Osteoblast (primary cell): ENCODE measurements at regions not wholly inside any gene's neighbourhood (a gene's known extent, or its start where the extent isn't known, plus 50 kb on each side); places are given as distances from the start of the nearest gene placed in this dataset.

ENCODE experiments used
- DNase-seq: peaks from one replicate; pipeline ENCODE4 v3.0.0; 2011; ENCODE audit warnings: low spot score, mixed read lengths; ENCODE audit not compliant: insufficient read length; ENCODE audit errors: missing footprints
- H2AFZ ChIP-seq: 2 replicates; pipeline ENCODE4 v1.6.0; 2011; ENCODE audit warnings: mild to moderate bottlenecking, low read length
- H3K27ac ChIP-seq: 2 replicates; pipeline ENCODE4 v1.5.1; 2011; ENCODE audit warnings: mild to moderate bottlenecking, low read depth, low read length, moderate library complexity
- H3K27me3 ChIP-seq: 2 replicates; pipeline ENCODE4 v1.6.0; 2012; ENCODE audit warnings: mild to moderate bottlenecking, control low read depth, inconsistent platforms, low read length, moderate library complexity; ENCODE audit not compliant: insufficient read depth
- H3K36me3 ChIP-seq: 2 replicates; pipeline ENCODE4 v1.5.1; 2011; ENCODE audit warnings: mild to moderate bottlenecking, low read length, control low read depth, moderate library complexity; ENCODE audit not compliant: insufficient read depth
- H3K4me1 ChIP-seq: 2 replicates; pipeline ENCODE4 v1.5.1; 2011; ENCODE audit warnings: mild to moderate bottlenecking, low read length, control low read depth, moderate library complexity; ENCODE audit not compliant: insufficient read depth
- H3K4me2 ChIP-seq: 2 replicates; pipeline ENCODE4 v1.6.0; 2011; ENCODE audit warnings: mild to moderate bottlenecking, low read length; ENCODE audit not compliant: insufficient read depth
- H3K4me3 ChIP-seq: fragments of 200-600 bp; sonication (generic); 3 replicates; pipeline ENCODE4 v1.5.1; 2012; ENCODE audit warnings: mild to moderate bottlenecking, low read length, inconsistent platforms; ENCODE audit not compliant: insufficient read depth
- H3K79me2 ChIP-seq: 2 replicates; pipeline ENCODE4 v1.6.0; 2012; ENCODE audit warnings: mild to moderate bottlenecking, low read length, control low read depth, inconsistent platforms; ENCODE audit not compliant: insufficient read depth
- H3K9me3 ChIP-seq: 2 replicates; pipeline ENCODE4 v1.5.1; 2011; ENCODE audit warnings: low read depth, low read length, control low read depth
- H4K20me1 ChIP-seq: 2 replicates; pipeline ENCODE4 v1.6.0; 2012; ENCODE audit warnings: mild to moderate bottlenecking, low read length, control low read depth; ENCODE audit not compliant: insufficient read depth
- CTCF ChIP-seq: IDR thresholded peaks from 2 replicates; pipeline ENCODE4 v1.5.1; 2011; ENCODE audit warnings: mild to moderate bottlenecking, low read depth, low read length, moderate library complexity; ENCODE audit errors: extremely low read depth

DNA sequence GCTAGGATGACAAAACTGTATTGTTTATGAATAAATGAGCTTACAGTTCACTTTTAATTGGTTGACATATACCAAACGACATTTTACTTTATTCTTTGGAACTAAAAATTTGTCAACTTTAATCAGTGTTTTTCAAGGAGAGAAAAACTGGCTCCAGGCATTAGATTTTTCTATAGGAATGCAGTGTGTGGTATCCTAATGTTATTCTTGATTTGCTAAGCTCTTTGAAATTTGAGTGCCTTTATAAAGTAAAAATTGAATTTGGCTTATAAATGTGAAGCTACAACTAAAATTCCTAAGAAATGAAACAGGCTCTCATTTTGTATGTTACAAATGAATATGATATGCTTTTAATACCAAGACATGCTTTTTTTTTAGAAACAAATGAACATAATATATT, 442.2 kb upstream of the TRAM1L1 start:
- H3K4me3 ChIP-seq = no peak overlapping the region

GRCh38 chr4:117529401-117529800, 444.0 kb upstream of the TRAM1L1 start:
- H3K4me2 ChIP-seq = no peak overlapping the region
- H3K79me2 ChIP-seq = no peaks in the 10 kb centered on the region
- H3K4me1 ChIP-seq = no peaks in the 10 kb centered on the region
- H3K27me3 ChIP-seq = no peaks in the 10 kb centered on the region
- no peaks in the 10 kb centered on the region for H3K9me3 ChIP-seq
- no peak overlapping the region for H2AFZ ChIP-seq
- H3K27ac ChIP-seq = no peak overlapping the region
- H3K36me3 ChIP-seq = no peaks in the 10 kb centered on the region
- no peak for DNase-seq
- no peaks in the 10 kb centered on the region for H4K20me1 ChIP-seq
- TF ChIP-seq CTCF = no peak
- H3K4me3 ChIP-seq = no peak overlapping the region

More for the DNA sequence above, 442.2 kb upstream of the TRAM1L1 start:
- no peaks in the 10 kb centered on the region for H4K20me1 ChIP-seq
- no peaks in the 10 kb centered on the region for H3K36me3 ChIP-seq
- no peaks in the 10 kb centered on the region for H3K4me1 ChIP-seq
- H3K27me3 ChIP-seq = no peaks in the 10 kb centered on the region
- no peaks in the 10 kb centered on the region for H3K79me2 ChIP-seq
- no peaks in the 10 kb centered on the region for H3K9me3 ChIP-seq
- no peak for DNase-seq
- H3K4me2 ChIP-seq = no peak overlapping the region
- H3K27ac ChIP-seq = no peak overlapping the region
- H2AFZ ChIP-seq = no peak overlapping the region
- no peak for TF ChIP-seq CTCF

DNA sequence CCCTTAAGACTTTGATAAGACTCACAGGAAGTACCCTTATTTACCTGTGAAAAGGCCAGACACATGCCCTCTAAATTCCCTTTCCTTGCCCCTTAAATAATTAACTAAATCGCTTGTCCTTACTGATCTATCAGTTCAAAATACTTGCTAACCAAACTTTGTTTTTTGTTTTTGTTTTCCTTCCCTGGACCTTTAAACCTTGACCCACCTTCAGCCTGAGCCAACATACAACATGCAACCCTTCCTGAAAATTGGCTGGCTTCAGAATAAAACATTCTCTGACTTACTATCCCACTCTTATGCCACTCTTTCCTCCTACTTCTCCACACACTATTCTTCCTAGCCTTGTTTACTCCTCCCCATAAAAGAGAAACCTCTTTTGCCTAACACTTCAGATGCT, 448.1 kb upstream of the TRAM1L1 start:
- H3K4me2 ChIP-seq = no peak overlapping the region
- H3K4me3 ChIP-seq = no peak overlapping the region
- no peaks in the 10 kb centered on the region for H3K4me1 ChIP-seq
- no peaks in the 10 kb centered on the region for H4K20me1 ChIP-seq
- no peak for DNase-seq
- no peaks in the 10 kb centered on the region for H3K9me3 ChIP-seq
- no peak for TF ChIP-seq CTCF
- no peaks in the 10 kb centered on the region for H3K27me3 ChIP-seq
- H3K27ac ChIP-seq = no peak overlapping the region
- H3K36me3 ChIP-seq = no peaks in the 10 kb centered on the region
- H3K79me2 ChIP-seq = no peaks in the 10 kb centered on the region
- no peak overlapping the region for H2AFZ ChIP-seq

DNA sequence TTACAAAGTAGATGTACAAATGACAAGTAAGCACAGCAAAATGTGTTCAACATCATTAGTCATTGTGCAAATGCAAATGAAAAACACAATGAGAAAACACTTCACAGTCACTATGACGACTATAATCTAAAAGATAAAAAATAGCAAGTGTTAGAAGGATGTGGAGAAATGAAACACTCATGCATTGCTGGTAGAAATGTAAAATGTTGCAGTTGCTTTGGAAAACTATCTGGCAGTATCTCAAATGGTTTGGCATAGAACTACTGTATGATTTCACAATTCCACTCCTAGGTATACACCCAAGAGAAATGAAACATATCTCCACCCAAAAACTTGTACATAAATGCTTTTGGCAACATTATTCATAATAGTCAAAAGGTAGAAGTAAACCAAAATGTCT, 459.7 kb upstream of the TRAM1L1 start:
- Histone ChIP-seq H3K36me3 (no peaks in the 10 kb centered on the region), H2AFZ (no peak overlapping the region), H3K9me3 (no peaks in the 10 kb centered on the region), H3K4me2 (no peak overlapping the region), H3K27me3 (no peaks in the 10 kb centered on the region), H3K79me2 (no peaks in the 10 kb centered on the region), H3K4me1 (no peaks in the 10 kb centered on the region), H4K20me1 (no peaks in the 10 kb centered on the region), H3K4me3 (no peak overlapping the region), H3K27ac (no peak overlapping the region)
- no peak for DNase-seq
- TF ChIP-seq CTCF = no peak
